Upper lobe of left lung (tissue), 4 donors: ENCODE measurements at regions not wholly inside any gene's neighbourhood (a gene's known extent, or its start where the extent isn't known, plus 50 kb on each side); places are given as distances from the start of the nearest gene placed in this dataset.

Experiments
- POLR2A ChIP-seq, 4 donors: fragments of 450-650 bp; IDR thresholded peaks; one replicate each; pipeline ENCODE4 v1.5.1; 2016 to 2017; ENCODE audit warnings: antibody characterized with exemption in 4 of 4, mild to moderate bottlenecking in 2 of 4
- TF ChIP-seq, protein P1 (sequence below), 6 experiments: fragments of 450-650 bp in 4 of 6; fragments of 200-600 bp in 2 of 6; sonication (generic) in 2 of 6; IDR thresholded peaks; one replicate each; pipeline ENCODE4 v1.5.1; 2016 to 2019; ENCODE audit warnings: antibody characterized with exemption in 6 of 6

DNA sequence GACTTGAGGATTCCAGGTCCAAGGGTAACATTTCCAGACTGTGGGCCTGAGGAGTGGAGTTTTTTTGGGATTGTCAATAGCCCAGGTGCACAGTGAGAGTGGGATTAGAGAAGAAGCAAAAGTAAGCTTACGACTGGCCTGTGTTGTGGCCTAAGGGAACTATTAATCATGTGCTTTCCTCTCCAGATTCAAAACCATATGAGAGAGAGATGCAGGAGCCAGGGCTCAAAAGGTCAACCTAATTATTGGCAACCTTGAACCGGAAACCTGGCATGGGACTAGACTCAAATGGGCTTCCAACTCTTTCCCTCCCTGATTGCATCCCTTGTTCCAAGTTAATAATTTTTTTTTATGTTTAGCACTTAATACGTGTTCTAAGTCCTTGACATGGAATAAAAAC, 242.1 kb upstream of the THRB start:
- TF ChIP-seq, protein P1, sequence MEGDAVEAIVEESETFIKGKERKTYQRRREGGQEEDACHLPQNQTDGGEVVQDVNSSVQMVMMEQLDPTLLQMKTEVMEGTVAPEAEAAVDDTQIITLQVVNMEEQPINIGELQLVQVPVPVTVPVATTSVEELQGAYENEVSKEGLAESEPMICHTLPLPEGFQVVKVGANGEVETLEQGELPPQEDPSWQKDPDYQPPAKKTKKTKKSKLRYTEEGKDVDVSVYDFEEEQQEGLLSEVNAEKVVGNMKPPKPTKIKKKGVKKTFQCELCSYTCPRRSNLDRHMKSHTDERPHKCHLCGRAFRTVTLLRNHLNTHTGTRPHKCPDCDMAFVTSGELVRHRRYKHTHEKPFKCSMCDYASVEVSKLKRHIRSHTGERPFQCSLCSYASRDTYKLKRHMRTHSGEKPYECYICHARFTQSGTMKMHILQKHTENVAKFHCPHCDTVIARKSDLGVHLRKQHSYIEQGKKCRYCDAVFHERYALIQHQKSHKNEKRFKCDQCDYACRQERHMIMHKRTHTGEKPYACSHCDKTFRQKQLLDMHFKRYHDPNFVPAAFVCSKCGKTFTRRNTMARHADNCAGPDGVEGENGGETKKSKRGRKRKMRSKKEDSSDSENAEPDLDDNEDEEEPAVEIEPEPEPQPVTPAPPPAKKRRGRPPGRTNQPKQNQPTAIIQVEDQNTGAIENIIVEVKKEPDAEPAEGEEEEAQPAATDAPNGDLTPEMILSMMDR (IDR thresholded peaks at IDR 0.05): no peak
- no peak for TF ChIP-seq POLR2A (IDR thresholded peaks at IDR 0.05)
